ES-I3 (cell line): ENCODE measurements at regions not wholly inside any gene's neighbourhood (a gene's known extent, or its start where the extent isn't known, plus 50 kb on each side); places are given as distances from the start of the nearest gene placed in this dataset.

ENCODE experiments used
- H3K36me3 ChIP-seq: 2 replicates; pipeline ENCODE4 v1.6.1; 2013; ENCODE audit warnings: mild to moderate bottlenecking, low read length, control low read depth, moderate library complexity; ENCODE audit not compliant: insufficient read depth
- H3K4me1 ChIP-seq: 2 replicates; pipeline ENCODE4 v1.6.1; 2013; ENCODE audit warnings: mild to moderate bottlenecking, control low read depth, low read length; ENCODE audit not compliant: insufficient read depth
- H3K9ac ChIP-seq: 2 replicates; pipeline ENCODE4 v1.6.1; 2013; ENCODE audit warnings: low read depth, mild to moderate bottlenecking, low read length, moderate library complexity
- H3K9me3 ChIP-seq: 2 replicates; pipeline ENCODE4 v1.6.1; 2013; ENCODE audit warnings: mild to moderate bottlenecking, low read length, moderate library complexity; ENCODE audit not compliant: control insufficient read depth, insufficient read depth

- Histone ChIP-seq H3K9ac (no peak overlapping the region), H3K4me1 (peaks cover 25% of the 10 kb centered on the region), H3K9me3 (no peaks in the 10 kb centered on the region), H3K36me3 (no peaks in the 10 kb centered on the region)
Observed at GRCh38 chr2:64214281-64215115, 70.3 kb upstream of the PELI1 start.

- H3K4me1 ChIP-seq = peaks cover 35% of the 10 kb centered on the region
- H3K9ac ChIP-seq = no peak overlapping the region
- H3K36me3 ChIP-seq = no peaks in the 10 kb centered on the region
- H3K9me3 ChIP-seq = no peaks in the 10 kb centered on the region
Observed at GRCh38 chr2:64217198-64217869, 73.1 kb upstream of the PELI1 start.

DNA sequence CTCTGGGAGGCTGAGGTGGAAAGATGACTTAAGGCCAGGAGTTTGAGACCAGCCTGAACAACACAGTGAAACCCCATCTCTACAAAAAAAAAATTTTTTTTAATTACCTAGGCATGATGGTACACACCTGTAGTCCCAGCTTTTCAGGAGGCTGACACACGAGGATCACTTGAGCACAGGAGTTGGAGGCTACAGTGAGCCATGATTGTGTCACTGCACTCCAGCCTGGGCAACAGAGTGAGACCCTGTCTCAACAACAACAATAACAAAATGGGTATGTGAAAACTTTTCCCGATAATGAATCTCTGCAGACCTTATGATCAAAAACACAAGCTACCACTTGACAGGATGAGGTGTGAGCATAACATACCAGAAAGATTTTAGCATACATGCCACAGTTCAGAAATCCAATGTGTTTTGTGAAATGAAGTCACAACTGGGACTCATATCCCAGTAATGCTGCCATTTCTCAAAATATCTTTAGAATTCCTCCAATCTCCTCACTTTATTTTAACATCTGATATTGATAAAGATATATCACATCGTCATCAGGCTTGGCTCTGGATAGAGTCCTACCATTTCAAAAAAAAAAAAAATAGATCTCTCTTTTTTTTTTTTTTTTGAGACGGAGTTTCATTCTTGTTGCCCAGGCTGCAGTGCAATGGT is 74.0 kb upstream of the PELI1 start:
- no peak overlapping the region for H3K9ac ChIP-seq
- no peaks in the 10 kb centered on the region for H3K9me3 ChIP-seq
- H3K36me3 ChIP-seq = no peaks in the 10 kb centered on the region; the same call in 1 of the 2 replicates
- peaks cover 28% of the 10 kb centered on the region for H3K4me1 ChIP-seq

GRCh38 chr2:64219149-64219548 is 74.9 kb upstream of the PELI1 start:
- H3K36me3 ChIP-seq = no peaks in the 10 kb centered on the region; the same call in 1 of the 2 replicates
- no peaks in the 10 kb centered on the region for H3K9me3 ChIP-seq
- no peak overlapping the region for H3K9ac ChIP-seq
- H3K4me1 ChIP-seq = peaks cover 20% of the 10 kb centered on the region

DNA sequence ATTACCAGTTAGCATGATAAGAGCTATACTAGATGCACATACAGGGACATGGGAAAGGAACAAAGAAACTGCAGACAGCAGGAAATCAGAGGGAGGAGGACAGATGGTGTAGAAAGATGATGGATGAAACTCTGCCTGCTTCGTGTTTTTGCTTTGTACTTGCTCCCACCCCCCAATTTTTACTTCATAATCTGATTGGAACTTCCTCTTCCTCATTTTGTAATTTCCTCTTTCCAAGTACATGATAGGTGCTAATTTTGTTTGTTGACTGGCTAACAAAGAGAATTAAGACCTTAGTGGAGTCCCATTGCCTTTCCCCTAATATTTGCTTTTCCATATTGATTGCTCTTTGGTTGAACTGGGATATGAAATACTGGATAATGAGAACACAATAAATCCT is 76.0 kb upstream of the PELI1 start:
- H3K9ac ChIP-seq = no peak overlapping the region
- H3K4me1 ChIP-seq = peaks cover 13% of the 10 kb centered on the region
- no peaks in the 10 kb centered on the region for H3K9me3 ChIP-seq
- H3K36me3 ChIP-seq = no peaks in the 10 kb centered on the region; the same call in 1 of the 2 replicates

DNA sequence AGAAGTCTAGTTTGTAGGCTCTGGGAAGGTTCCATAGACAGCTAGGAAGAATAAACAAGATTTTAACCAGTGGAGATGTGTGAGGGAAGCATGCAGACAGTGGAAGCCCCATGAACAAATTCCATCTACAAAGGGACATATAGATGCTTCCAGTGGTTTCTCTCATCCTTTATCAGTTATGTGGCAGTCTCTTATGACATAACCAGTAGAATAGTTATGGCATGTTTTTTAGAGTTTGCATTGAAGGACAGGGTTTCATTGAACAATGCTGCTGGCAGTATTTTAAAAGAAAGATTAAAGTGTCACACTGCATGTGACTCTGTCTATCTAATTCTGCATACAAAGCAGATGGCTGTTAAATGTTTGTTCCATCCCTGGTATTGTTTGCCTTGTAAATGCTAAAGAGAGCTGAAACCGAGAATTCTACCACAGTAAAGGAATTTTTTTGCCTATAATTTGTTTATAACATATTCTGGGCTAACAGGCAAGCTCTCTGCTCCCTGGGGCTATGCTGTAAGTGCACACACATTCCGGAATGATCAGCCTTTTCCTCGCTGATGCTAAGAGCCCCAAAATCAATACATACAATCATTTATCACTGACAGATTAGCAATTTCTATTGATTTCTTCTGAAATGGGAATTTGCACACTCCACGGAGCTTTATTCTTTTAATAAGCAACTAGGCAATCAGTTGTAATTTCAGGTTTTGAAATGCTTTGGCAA is 76.8 kb upstream of the PELI1 start:
- Histone ChIP-seq H3K9ac (no peak overlapping the region), H3K4me1 (peaks cover 21% of the 10 kb centered on the region), H3K36me3 (no peaks in the 10 kb centered on the region; the same call in 1 of the 2 replicates), H3K9me3 (no peaks in the 10 kb centered on the region)

- Histone ChIP-seq H3K9me3 (no peaks in the 10 kb centered on the region), H3K36me3 (no peaks in the 10 kb centered on the region; the same call in 1 of the 2 replicates), H3K4me1 (peaks cover 22% of the 10 kb centered on the region), H3K9ac (no peak overlapping the region)
Observed at GRCh38 chr2:64221935-64222334, 77.7 kb upstream of the PELI1 start.

GRCh38 chr2:64222351-64222750 is 78.1 kb upstream of the PELI1 start:
- H3K9me3 ChIP-seq = no peaks in the 10 kb centered on the region
- H3K4me1 ChIP-seq = peaks cover 27% of the 10 kb centered on the region
- H3K36me3 ChIP-seq = no peaks in the 10 kb centered on the region; the same call in 1 of the 2 replicates
- H3K9ac ChIP-seq = no peak overlapping the region

GRCh38 chr2:64223055-64223454 is 78.8 kb upstream of the PELI1 start:
- Histone ChIP-seq H3K9me3 (no peaks in the 10 kb centered on the region), H3K4me1 (peaks cover 29% of the 10 kb centered on the region), H3K9ac (no peak overlapping the region), H3K36me3 (no peaks in the 10 kb centered on the region; the same call in 1 of the 2 replicates)

DNA sequence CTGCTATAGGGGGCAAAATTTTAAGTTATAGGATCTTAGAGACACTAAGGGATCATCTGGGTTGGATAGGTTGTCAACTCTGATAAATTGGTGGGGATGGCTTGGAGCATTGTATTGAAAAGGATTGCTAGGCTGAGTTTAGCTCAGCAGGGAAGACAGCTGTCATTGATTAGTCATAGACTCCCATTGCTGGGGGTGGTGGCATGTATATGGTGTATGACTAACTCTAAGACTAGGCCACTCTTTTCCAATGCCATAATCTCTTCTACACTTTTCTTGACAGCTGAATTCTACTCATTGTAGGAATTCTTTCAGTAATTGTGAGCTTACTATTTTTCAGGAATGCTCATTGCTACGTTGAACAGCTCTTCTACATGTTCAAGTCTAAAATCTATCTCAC is 81.3 kb upstream of the PELI1 start:
- Histone ChIP-seq H3K4me1 (peaks cover 25% of the 10 kb centered on the region), H3K9ac (no peak overlapping the region), H3K36me3 (no peaks in the 10 kb centered on the region; the same call in 1 of the 2 replicates), H3K9me3 (no peaks in the 10 kb centered on the region)

GRCh38 chr2:64226611-64227010 is 82.4 kb upstream of the PELI1 start:
- Histone ChIP-seq H3K4me1 (peaks cover 31% of the 10 kb centered on the region), H3K9ac (no peak overlapping the region), H3K36me3 (peaks cover 3% of the 10 kb centered on the region; the same call in 1 of the 2 replicates), H3K9me3 (no peaks in the 10 kb centered on the region)

- Histone ChIP-seq H3K4me1 (peaks cover 31% of the 10 kb centered on the region), H3K9me3 (no peaks in the 10 kb centered on the region), H3K36me3 (peaks cover 3% of the 10 kb centered on the region; the same call in 1 of the 2 replicates), H3K9ac (peak overlapping the region; percentile 64)
Observed at GRCh38 chr2:64227603-64228125, 83.4 kb upstream of the PELI1 start.

DNA sequence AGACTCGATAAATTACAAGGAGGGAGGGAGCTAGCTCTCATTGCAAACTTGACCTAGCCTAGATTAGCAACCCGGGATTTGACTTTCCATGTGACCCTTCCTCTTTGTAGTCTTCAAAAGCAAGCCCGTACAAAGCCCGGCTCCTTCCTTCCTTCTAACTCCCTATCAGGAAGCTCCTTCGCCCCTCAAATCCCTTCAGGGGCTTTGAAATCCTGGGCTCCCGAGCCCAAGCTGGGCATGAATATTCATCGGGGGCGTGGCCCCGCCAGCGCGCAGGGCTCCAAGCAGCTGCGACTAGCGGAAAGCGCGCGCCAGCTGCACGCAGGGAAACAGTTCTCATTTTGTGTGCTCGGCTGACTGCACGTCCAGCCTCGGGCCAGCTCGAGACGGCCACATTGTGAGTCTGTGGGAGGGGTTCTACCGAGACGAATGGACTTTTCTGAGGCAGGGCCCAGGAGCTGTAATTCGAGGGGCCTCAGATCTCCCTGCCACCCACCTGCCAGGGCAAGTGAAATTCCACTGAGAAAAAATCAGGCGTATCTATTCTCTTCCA is 84.0 kb upstream of the PELI1 start:
- peak overlapping the region; percentile 64 for H3K9ac ChIP-seq
- peaks cover 31% of the 10 kb centered on the region for H3K4me1 ChIP-seq
- H3K36me3 ChIP-seq = 0 out of 2 replicates have a peak, but pooled peaks cover 3% of the 10 kb centered on the region
- H3K9me3 ChIP-seq = no peaks in the 10 kb centered on the region
